Iris pigment epithelial cell (primary cell): ENCODE measurements at regions not wholly inside any gene's neighbourhood (a gene's known extent, or its start where the extent isn't known, plus 50 kb on each side); places are given as distances from the start of the nearest gene placed in this dataset.
A peak's percentile ranks its signal among the peaks of the same experiment; 100 is the strongest.
"Not testable (repeated sequence)": the region's sequence is repeated elsewhere in the genome, so short reads cannot be mapped to it uniquely, and the experiment has no call there.

ENCODE experiments used
- DNase-seq: peaks from one replicate; pipeline ENCODE4 v3.0.0-alpha.2; 2011; ENCODE audit warnings: low read depth

- peak; percentile 38 for DNase-seq
Observed at GRCh38 chr3:29141197-29141917, 139.5 kb upstream of the RBMS3 start.

- DNase-seq, result no peak
Observed at GRCh38 chr3:29141918-29142275, 139.0 kb upstream of the RBMS3 start.

GRCh38 chr3:29143151-29143550 is 137.7 kb upstream of the RBMS3 start:
- DNase-seq, result no peak

- peak; percentile 28 for DNase-seq
Observed at GRCh38 chr3:29144361-29144760, 136.5 kb upstream of the RBMS3 start.

GRCh38 chr3:29144807-29145206 is 136.1 kb upstream of the RBMS3 start:
- peak; percentile 89 for DNase-seq

GRCh38 chr3:29145360-29145759 is 135.5 kb upstream of the RBMS3 start:
- no peak for DNase-seq

GRCh38 chr3:29152379-29152778 is 128.5 kb upstream of the RBMS3 start:
- peak; percentile 34 for DNase-seq

GRCh38 chr3:29153811-29154210 is 127.1 kb upstream of the RBMS3 start:
- DNase-seq, result peak; percentile 43

GRCh38 chr3:29156086-29156715 is 124.7 kb upstream of the RBMS3 start:
- no peak for DNase-seq

GRCh38 chr3:29164825-29165224 is 116.0 kb upstream of the RBMS3 start:
- no peak for DNase-seq

- no peak for DNase-seq
Observed at GRCh38 chr3:29167180-29167579, 113.7 kb upstream of the RBMS3 start.

GRCh38 chr3:29168081-29168480 is 112.8 kb upstream of the RBMS3 start:
- no peak for DNase-seq

- peak; percentile 35 for DNase-seq
Observed at GRCh38 chr3:29168696-29169095, 112.2 kb upstream of the RBMS3 start.

- DNase-seq, result no peak
Observed at GRCh38 chr3:29169451-29169850, 111.4 kb upstream of the RBMS3 start.

GRCh38 chr3:29171043-29171990 is 109.6 kb upstream of the RBMS3 start:
- peak; percentile 84 for DNase-seq

GRCh38 chr3:29176501-29176900 is 104.4 kb upstream of the RBMS3 start:
- DNase-seq, result no peak

- no peak for DNase-seq
Observed at GRCh38 chr3:29178809-29179793, 101.8 kb upstream of the RBMS3 start.

GRCh38 chr3:29181149-29181780 is 99.6 kb upstream of the RBMS3 start:
- no peak for DNase-seq

- no peak for DNase-seq
Observed at GRCh38 chr3:29181872-29182271, 99.0 kb upstream of the RBMS3 start.

GRCh38 chr3:29182828-29183227 is 98.0 kb upstream of the RBMS3 start:
- not testable (repeated sequence) for DNase-seq
